ENCODE measurements at regions not wholly inside any gene's neighbourhood (a gene's known extent, or its start where the extent isn't known, plus 50 kb on each side); places are given as distances from the start of the nearest gene placed in this dataset.

GRCh38 chr2:11057031-11057430 lies 98.2 kb upstream of the SLC66A3 start:
- Histone ChIP-seq H3K4me3 (ENCODE audit: low read length) (no peak overlapping the region), H3K27me3 (ENCODE audit: control insufficient read depth, insufficient read depth, low read length) (no peaks in the 10 kb centered on the region), H3K4me1 (ENCODE audit: control insufficient read depth, insufficient read depth, low read length) (no peaks in the 10 kb centered on the region), H3K9me3 (ENCODE audit: control insufficient read depth, low read depth, low read length) (peaks cover under 1% of the 10 kb centered on the region), H3K36me3 (ENCODE audit: control insufficient read depth, insufficient read depth, low read length) (no peaks in the 10 kb centered on the region), H3K27ac (ENCODE audit: low read length) (no peak overlapping the region)
- no CpG with 5 or more reads among the region's 4 CpGs for WGBS (ENCODE audit: insufficient coverage, low lambda C conversion rate)
- DNase-seq, result no peak

GRCh38 chr2:11058129-11058528 lies 97.1 kb upstream of the SLC66A3 start:
- Histone ChIP-seq H3K4me1 (ENCODE audit: control insufficient read depth, insufficient read depth, low read length) (no peaks in the 10 kb centered on the region), H3K9me3 (ENCODE audit: control insufficient read depth, low read depth, low read length) (peaks cover 4% of the 10 kb centered on the region), H3K27me3 (ENCODE audit: control insufficient read depth, insufficient read depth, low read length) (no peaks in the 10 kb centered on the region), H3K4me3 (ENCODE audit: low read length) (no peak overlapping the region), H3K36me3 (ENCODE audit: control insufficient read depth, insufficient read depth, low read length) (no peaks in the 10 kb centered on the region), H3K27ac (ENCODE audit: low read length) (no peak overlapping the region)
- WGBS (ENCODE audit: insufficient coverage, low lambda C conversion rate), result no CpG with 5 or more reads among the region's 5 CpGs
- no peak for DNase-seq

DNA sequence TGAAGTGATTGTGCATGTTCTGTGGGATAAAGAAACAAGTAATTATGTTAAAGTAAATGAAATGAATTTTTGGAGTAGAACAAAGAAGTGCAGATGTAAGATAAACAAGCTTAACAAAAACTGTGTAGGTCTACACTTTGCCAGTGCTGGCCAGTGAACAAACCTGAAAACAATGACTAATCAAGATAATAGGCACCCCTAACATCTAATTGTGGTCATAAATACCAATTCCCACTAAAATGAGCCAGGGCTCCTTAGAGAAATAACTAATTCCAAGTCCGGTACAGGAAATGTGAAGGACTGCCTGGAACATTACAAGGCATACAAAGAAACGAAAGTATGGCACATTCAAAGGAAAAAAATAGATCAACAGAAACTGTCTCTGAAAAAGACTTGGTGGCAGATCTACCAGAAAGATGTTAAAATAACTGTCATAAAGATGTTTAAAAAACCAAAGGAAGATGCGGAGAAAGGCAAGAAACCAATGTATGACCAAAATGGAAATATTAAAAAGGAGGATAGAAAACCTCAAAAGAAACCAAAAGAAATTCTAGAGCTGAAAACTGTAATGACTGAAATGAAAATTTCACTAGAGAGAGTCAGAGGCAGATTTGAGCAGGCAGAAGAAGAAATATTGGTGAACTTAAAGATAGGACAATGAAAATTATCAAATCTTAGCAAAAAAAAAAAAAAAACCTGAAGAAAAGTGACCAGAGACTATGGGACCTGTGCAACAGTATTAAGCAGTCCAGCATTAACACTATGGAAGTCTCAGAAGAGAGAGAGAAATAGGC lies 94.7 kb upstream of the SLC66A3 start:
- H3K36me3 ChIP-seq (ENCODE audit: control insufficient read depth, insufficient read depth, low read length), result no peaks in the 10 kb centered on the region
- H3K4me3 ChIP-seq (ENCODE audit: low read length), result no peak overlapping the region
- peaks cover 3% of the 10 kb centered on the region for H3K27me3 ChIP-seq (ENCODE audit: control insufficient read depth, insufficient read depth, low read length)
- 76% methylated on average over 3 of the region's 3 CpGs for WGBS (ENCODE audit: insufficient coverage, low lambda C conversion rate)
- DNase-seq, result no peak
- peaks cover 4% of the 10 kb centered on the region for H3K9me3 ChIP-seq (ENCODE audit: control insufficient read depth, low read depth, low read length)
- H3K27ac ChIP-seq (ENCODE audit: low read length), result no peak overlapping the region
- H3K4me1 ChIP-seq (ENCODE audit: control insufficient read depth, insufficient read depth, low read length), result peaks cover 4% of the 10 kb centered on the region

DNA sequence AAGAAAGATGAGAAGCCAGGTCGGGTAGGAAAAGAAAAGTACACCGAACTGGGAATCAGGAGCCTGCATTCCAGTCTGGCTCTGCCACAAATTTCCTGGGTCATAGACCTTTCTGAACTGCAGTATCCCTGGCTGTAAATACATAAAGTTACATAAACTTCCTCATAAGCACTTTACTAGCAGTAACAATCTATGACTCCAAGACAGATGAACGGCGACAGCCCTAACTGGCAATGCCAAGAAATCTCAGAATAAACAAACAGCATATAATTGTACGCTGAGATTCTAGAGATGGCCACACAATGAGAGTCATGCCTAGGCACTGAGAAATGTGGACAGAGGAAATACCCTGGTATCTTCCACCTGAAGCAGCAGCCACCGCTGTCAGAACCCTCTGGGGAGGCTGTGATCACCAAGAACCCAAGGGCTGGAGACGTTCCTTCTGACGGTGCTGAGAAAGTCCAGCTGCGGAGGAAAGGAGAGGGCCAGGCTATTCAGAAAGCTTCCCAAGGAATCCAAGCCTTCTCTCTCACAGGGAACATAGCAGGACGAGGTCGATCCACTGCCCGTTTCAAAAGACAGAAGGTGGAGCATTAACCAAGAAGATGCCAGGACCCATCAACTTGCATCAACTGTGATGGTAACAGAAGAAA lies 89.3 kb upstream of the SLC66A3 start:
- Histone ChIP-seq H3K27ac (ENCODE audit: low read length) (no peak overlapping the region), H3K9me3 (ENCODE audit: control insufficient read depth, low read depth, low read length) (peaks cover 4% of the 10 kb centered on the region), H3K27me3 (ENCODE audit: control insufficient read depth, insufficient read depth, low read length) (peaks cover 3% of the 10 kb centered on the region), H3K4me1 (ENCODE audit: control insufficient read depth, insufficient read depth, low read length) (peaks cover 10% of the 10 kb centered on the region), H3K36me3 (ENCODE audit: control insufficient read depth, insufficient read depth, low read length) (no peaks in the 10 kb centered on the region), H3K4me3 (ENCODE audit: low read length) (no peak overlapping the region)
- 67% methylated on average over 1 of the region's 12 CpGs for WGBS (ENCODE audit: insufficient coverage, low lambda C conversion rate)
- DNase-seq, result peak; percentile 26 to 31

GRCh38 chr2:11067221-11068078 lies 87.8 kb upstream of the SLC66A3 start:
- H3K4me1 ChIP-seq (ENCODE audit: control insufficient read depth, insufficient read depth, low read length), result peaks cover 10% of the 10 kb centered on the region
- H3K9me3 ChIP-seq (ENCODE audit: control insufficient read depth, low read depth, low read length), result no peaks in the 10 kb centered on the region
- H3K27ac ChIP-seq (ENCODE audit: low read length), result no peak overlapping the region
- H3K36me3 ChIP-seq (ENCODE audit: control insufficient read depth, insufficient read depth, low read length), result no peaks in the 10 kb centered on the region
- no CpG with 5 or more reads among the region's 22 CpGs for WGBS (ENCODE audit: insufficient coverage, low lambda C conversion rate)
- DNase-seq, result no peak
- peaks cover 5% of the 10 kb centered on the region for H3K27me3 ChIP-seq (ENCODE audit: control insufficient read depth, insufficient read depth, low read length)
- H3K4me3 ChIP-seq (ENCODE audit: low read length), result no peak overlapping the region

DNA sequence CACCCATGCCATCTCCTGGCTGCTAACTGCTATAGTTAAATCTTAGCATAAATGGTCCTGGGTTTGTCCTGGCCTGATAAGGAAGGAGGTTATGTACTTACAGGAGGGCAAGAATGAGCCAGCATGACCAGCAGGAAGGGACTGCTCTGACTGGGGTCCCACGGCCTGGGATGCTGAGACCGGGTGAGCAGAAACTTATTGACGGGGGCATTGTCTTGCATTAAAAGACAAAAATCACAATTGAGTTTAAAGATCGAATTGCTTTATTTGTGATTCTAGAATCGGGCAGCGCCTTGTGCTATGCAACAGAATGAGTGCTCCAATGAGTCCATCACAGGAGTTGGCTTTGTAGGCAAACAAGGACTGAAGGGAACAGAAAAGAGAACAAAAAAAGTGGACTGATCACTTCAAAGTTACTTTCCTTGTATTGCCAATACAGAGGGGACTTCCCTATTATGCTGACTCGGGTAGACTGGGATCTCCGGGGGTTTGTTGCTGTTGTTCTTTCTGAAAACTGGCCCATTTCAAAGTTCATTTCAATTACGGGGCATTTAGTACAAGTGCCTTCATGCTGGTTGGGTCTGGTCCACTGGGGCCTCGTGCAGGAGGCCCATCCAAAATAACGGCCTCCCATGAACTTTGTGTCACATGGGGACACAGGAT lies 87.1 kb upstream of the SLC66A3 start:
- Histone ChIP-seq H3K9me3 (ENCODE audit: control insufficient read depth, low read depth, low read length) (no peaks in the 10 kb centered on the region), H3K27me3 (ENCODE audit: control insufficient read depth, insufficient read depth, low read length) (peaks cover 5% of the 10 kb centered on the region), H3K27ac (ENCODE audit: low read length) (no peak overlapping the region), H3K4me1 (ENCODE audit: control insufficient read depth, insufficient read depth, low read length) (peaks cover 10% of the 10 kb centered on the region), H3K36me3 (ENCODE audit: control insufficient read depth, insufficient read depth, low read length) (no peaks in the 10 kb centered on the region), H3K4me3 (ENCODE audit: low read length) (no peak overlapping the region)
- WGBS (ENCODE audit: insufficient coverage, low lambda C conversion rate), result 100% methylated on average over 2 of the region's 11 CpGs
- no peak for DNase-seq

- no peak overlapping the region for H3K4me3 ChIP-seq (ENCODE audit: low read length)
- no peak overlapping the region for H3K27ac ChIP-seq (ENCODE audit: low read length)
- no peak for DNase-seq
- peaks cover 10% of the 10 kb centered on the region for H3K4me1 ChIP-seq (ENCODE audit: control insufficient read depth, insufficient read depth, low read length)
- no peaks in the 10 kb centered on the region for H3K9me3 ChIP-seq (ENCODE audit: control insufficient read depth, low read depth, low read length)
- no peaks in the 10 kb centered on the region for H3K36me3 ChIP-seq (ENCODE audit: control insufficient read depth, insufficient read depth, low read length)
- WGBS (ENCODE audit: insufficient coverage, low lambda C conversion rate), result no CpG with 5 or more reads among the region's 13 CpGs
- H3K27me3 ChIP-seq (ENCODE audit: control insufficient read depth, insufficient read depth, low read length), result peaks cover 5% of the 10 kb centered on the region
Observed at GRCh38 chr2:11068856-11069526, 86.3 kb upstream of the SLC66A3 start.

DNA sequence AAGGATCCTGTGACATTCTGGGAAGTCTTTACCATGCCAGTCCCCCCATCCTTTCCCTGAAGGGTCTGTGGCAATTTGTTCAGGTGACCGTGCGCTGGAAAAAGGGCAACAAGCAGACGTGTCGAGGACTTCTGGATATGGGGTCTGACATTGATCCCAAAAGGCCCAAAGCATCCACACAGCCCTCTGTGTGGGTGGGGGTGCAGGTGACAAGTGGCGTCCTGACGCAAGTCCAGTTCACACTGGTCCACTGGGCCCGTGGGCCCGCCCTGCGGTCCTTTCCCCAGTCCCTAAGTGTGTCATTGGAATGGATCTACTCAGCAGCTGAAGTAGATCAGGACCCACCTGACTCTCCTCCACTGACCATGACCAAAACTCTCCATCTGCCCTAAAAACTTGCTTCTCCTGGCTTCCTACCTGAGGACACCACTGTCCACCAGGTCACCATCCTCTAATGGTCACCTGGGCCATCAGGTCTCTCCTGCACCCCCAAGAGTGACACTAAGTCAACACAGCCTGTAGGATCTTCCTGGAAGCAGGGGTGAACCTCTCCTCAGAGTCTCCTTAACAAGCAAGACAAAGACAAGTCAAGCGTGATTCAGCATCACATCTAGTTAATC lies 85.6 kb upstream of the SLC66A3 start:
- WGBS (ENCODE audit: insufficient coverage, low lambda C conversion rate), result 100% methylated on average over 1 of the region's 10 CpGs
- Histone ChIP-seq H3K27me3 (ENCODE audit: control insufficient read depth, insufficient read depth, low read length) (peaks cover 5% of the 10 kb centered on the region), H3K27ac (ENCODE audit: low read length) (no peak overlapping the region), H3K36me3 (ENCODE audit: control insufficient read depth, insufficient read depth, low read length) (no peaks in the 10 kb centered on the region), H3K4me3 (ENCODE audit: low read length) (no peak overlapping the region), H3K9me3 (ENCODE audit: control insufficient read depth, low read depth, low read length) (no peaks in the 10 kb centered on the region), H3K4me1 (ENCODE audit: control insufficient read depth, insufficient read depth, low read length) (peaks cover 10% of the 10 kb centered on the region)
- DNase-seq, result no peak

DNA sequence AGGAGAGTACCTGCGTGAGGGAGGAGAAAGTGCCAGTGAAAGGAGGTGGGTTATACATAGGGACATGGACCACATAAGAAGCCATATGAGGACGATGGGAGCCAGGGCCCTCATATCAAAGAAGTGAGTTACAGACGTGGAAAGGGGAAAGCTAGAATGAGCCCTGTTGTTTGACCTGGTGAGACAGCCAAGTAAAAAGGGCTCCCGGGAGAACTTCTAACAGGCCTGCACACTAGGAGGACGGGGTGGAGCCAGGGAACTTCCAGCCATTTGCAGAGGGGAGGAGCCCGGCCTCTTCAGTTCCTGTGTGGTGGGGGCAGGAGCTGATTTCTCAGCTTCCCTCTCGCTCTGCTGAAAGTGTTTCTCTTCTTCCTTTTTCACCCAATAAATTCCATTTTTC lies 84.1 kb upstream of the SLC66A3 start:
- 20% methylated on average over 1 of the region's 7 CpGs for WGBS (ENCODE audit: insufficient coverage, low lambda C conversion rate)
- no peaks in the 10 kb centered on the region for H3K36me3 ChIP-seq (ENCODE audit: control insufficient read depth, insufficient read depth, low read length)
- DNase-seq, result peak in 1 of 2 donors; percentile 2
- no peak overlapping the region for H3K27ac ChIP-seq (ENCODE audit: low read length)
- no peaks in the 10 kb centered on the region for H3K9me3 ChIP-seq (ENCODE audit: control insufficient read depth, low read depth, low read length)
- peaks cover 2% of the 10 kb centered on the region for H3K27me3 ChIP-seq (ENCODE audit: control insufficient read depth, insufficient read depth, low read length)
- peaks cover 2% of the 10 kb centered on the region for H3K4me1 ChIP-seq (ENCODE audit: control insufficient read depth, insufficient read depth, low read length)
- no peak overlapping the region for H3K4me3 ChIP-seq (ENCODE audit: low read length)
